Keratinocyte (primary cell): ENCODE measurements at regions not wholly inside any gene's neighbourhood (a gene's known extent, or its start where the extent isn't known, plus 50 kb on each side); places are given as distances from the start of the nearest gene placed in this dataset.

Source experiments
- EZH2 ChIP-seq: IDR thresholded peaks from one replicate; pipeline ENCODE4 v1.6.1; 2012; ENCODE audit warnings: inconsistent platforms, mild to moderate bottlenecking, low read length, moderate library complexity
- TF ChIP-seq, protein P1 (sequence below), 3 experiments: IDR thresholded peaks in 1 of 3; conservative IDR thresholded peaks in 1 of 3; optimal IDR thresholded peaks in 1 of 3; 2 replicates in 2 of 3; 3 replicates in 1 of 3; pipeline versions ENCODE3 to v1.5.1; 2011; ENCODE audit warnings: low read length in 3 of 3, mild to moderate bottlenecking in 3 of 3, moderate library complexity in 2 of 3, control low read depth in 1 of 3, inconsistent platforms in 1 of 3; ENCODE audit not compliant: insufficient read depth in 2 of 3; ENCODE audit errors: extremely low read depth in 1 of 3

DNA sequence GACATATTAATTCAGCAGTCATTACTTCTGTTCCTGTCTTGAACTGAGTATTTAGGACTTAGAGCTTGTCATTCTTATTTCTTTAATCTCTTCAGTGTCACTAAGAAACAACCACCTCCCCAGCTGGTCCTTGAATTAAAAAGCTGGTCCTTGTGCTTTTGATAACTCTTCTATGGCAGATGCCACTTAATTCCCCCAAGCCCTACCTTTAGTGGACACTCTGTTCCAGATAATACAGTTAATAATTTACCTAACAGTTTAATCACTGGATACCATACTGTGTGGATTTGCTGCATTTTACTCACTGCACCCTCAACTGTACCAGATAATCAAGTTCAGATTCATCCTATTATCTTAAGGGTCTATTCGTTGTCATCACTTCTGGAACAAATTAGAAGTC is 73.1 kb downstream of the SKA1 start:
- TF ChIP-seq EZH2: no peak
- TF ChIP-seq, protein P1, sequence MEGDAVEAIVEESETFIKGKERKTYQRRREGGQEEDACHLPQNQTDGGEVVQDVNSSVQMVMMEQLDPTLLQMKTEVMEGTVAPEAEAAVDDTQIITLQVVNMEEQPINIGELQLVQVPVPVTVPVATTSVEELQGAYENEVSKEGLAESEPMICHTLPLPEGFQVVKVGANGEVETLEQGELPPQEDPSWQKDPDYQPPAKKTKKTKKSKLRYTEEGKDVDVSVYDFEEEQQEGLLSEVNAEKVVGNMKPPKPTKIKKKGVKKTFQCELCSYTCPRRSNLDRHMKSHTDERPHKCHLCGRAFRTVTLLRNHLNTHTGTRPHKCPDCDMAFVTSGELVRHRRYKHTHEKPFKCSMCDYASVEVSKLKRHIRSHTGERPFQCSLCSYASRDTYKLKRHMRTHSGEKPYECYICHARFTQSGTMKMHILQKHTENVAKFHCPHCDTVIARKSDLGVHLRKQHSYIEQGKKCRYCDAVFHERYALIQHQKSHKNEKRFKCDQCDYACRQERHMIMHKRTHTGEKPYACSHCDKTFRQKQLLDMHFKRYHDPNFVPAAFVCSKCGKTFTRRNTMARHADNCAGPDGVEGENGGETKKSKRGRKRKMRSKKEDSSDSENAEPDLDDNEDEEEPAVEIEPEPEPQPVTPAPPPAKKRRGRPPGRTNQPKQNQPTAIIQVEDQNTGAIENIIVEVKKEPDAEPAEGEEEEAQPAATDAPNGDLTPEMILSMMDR (optimal IDR thresholded peaks at IDR 0.05 in 1 of 3, IDR thresholded peaks at IDR 0.05 in 1 of 3, conservative IDR thresholded peaks at IDR 0.05 in 1 of 3; ENCODE audit: extremely low read depth in 1 of 3, insufficient read depth in 2 of 3, low read length in 3 of 3): no peak
